Adrenal gland (tissue), 9 donors: ENCODE measurements at regions not wholly inside any gene's neighbourhood (a gene's known extent, or its start where the extent isn't known, plus 50 kb on each side); places are given as distances from the start of the nearest gene placed in this dataset.

ENCODE experiments used
- DNase-seq, 7 donors: peaks; one replicate each; pipeline ENCODE4 v3.0.0-alpha.2; 2019 to 2020
- H3K27ac ChIP-seq, 5 donors: fragments of 200-600 bp; sonication (generic) in 4 of 5; 1 replicate in 3 of 5; 2 replicates in 2 of 5; pipeline versions ENCODE4 v1.5.1 to v1.8.0; 2016 to 2020; ENCODE audit warnings: mild to moderate bottlenecking in 1 of 5
- H3K27me3 ChIP-seq: fragments of 200-600 bp; 2 replicates; pipeline ENCODE4 v1.8.0; 2021
- H3K36me3 ChIP-seq, 2 donors: fragments of 200-600 bp; replicated peaks in 1 of 2; 1 replicate in 1 of 2; 2 replicates in 1 of 2; pipeline versions ENCODE4 v1.5.1 to v1.8.0; 2018 to 2022
- H3K4me1 ChIP-seq, 2 donors: fragments of 200-600 bp; replicated peaks in 1 of 2; 1 replicate in 1 of 2; 2 replicates in 1 of 2; pipeline versions ENCODE4 v1.5.1 to v1.8.0; 2018 to 2021
- H3K4me3 ChIP-seq, 4 donors: fragments of 200-600 bp; sonication (generic) in 3 of 4; one replicate each; pipeline ENCODE4 v1.5.1; 2016 to 2018
- H3K9me3 ChIP-seq, 3 donors: fragments of 200-600 bp; sonication (generic) in 1 of 3; replicated peaks in 1 of 3; 1 replicate in 2 of 3; 2 replicates in 1 of 3; pipeline versions ENCODE4 v1.5.1 to v1.8.0; 2016 to 2021
- POLR2A ChIP-seq, 2 donors: fragments of 450-650 bp; IDR thresholded peaks; one replicate each; pipeline ENCODE4 v1.6.1; 2017; ENCODE audit warnings: antibody characterized with exemption in 2 of 2, mild to moderate bottlenecking in 2 of 2, moderate library complexity in 1 of 2
- WGBS, 4 donors: extraction: QIAGEN DNeasy Blood & Tissue Kit in 2 of 4; methylation state at CpG; one replicate each; pipeline versions ENCODE4 v1.1.5 to v1.1.7; 2013 to 2017; 5-methylcytosine and 5-hydroxymethylcytosine counted together
- intact Hi-C, 2 donors: fragments of 100-400 bp; cut with DNase I; formaldehyde crosslinking; loops; one replicate each; pipeline versions ENCODE4 v1.14.1 to v1.15.0; 2022 to 2023
- TF ChIP-seq, protein P1 (sequence below), 6 experiments: fragments of 450-650 bp in 4 of 6; fragments of 200-600 bp in 2 of 6; sonication (generic) in 1 of 6; IDR thresholded peaks; 1 replicate in 5 of 6; 2 replicates in 1 of 6; pipeline versions ENCODE4 v1.5.1 to v1.8.0; 2016 to 2021; ENCODE audit warnings: antibody characterized with exemption in 6 of 6, mild to moderate bottlenecking in 2 of 6, moderate library complexity in 1 of 6
- donor health status: healthy with polysubstance abuse.
- donor health status: Bipolar disorder and iron deficiency.
- donor health status: DM: yes; HTN: yes; CAD: no.
- donor health status: DM: no; HTN: no; CAD: no.
- donor health status: DM: no; HTN: no; CAD: no.

DNA sequence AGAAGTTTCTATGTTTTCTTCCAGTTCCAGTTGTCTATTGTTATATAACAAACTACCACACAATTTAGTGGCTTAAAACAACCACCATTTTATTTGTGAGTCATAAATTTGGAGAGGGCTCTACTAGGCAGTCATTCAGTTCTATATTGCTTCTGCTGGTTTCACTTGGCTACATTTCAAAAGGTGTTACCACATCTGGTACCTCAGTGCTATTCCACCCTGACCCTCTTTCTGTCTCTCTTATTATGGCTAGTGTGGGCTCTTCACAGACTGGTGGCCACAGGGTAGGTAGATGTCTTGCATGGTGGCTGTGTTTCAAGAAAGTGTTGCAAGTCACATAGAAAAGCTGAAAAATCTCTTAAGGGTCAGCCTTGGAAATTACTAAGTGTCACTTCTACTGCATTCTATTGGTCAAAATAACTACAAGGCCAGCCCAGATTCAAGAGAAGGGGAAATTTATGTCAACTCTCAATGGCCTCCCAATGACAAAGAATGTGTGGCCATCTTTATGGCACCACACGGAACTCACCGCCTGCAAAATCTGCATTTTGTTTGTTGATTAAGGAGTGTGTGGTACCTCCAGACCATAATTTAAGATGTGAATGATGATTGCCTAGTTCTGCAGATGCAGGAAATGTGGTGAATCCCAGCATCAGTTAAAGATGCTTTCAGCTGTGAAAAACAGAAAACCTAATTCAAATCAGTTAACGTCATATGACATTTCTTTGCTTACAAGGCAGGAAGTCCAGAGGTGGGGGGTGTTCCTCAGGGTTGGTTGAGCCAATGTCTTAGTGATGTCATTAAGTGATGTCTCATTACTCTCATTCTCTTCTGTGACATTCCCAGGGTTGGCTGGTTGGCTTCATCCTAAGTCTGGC, 105.8 kb upstream of the RASGRP1 start:
- Histone ChIP-seq H3K4me3 (no peak overlapping the region), H3K9me3 (no peaks in the 10 kb centered on the region), H3K27me3 (no peaks in the 10 kb centered on the region), H3K36me3 (no peaks in the 10 kb centered on the region), H3K4me1 (no peaks in the 10 kb centered on the region), H3K27ac (no peak overlapping the region)
- intact Hi-C loops: loop anchor here in 1 of 2 donors (10.0 kb wide), 1 partner anchor 106 kb away; the partner anchor contains the start of gene RASGRP1
- no peak for DNase-seq
- TF ChIP-seq, protein P1, sequence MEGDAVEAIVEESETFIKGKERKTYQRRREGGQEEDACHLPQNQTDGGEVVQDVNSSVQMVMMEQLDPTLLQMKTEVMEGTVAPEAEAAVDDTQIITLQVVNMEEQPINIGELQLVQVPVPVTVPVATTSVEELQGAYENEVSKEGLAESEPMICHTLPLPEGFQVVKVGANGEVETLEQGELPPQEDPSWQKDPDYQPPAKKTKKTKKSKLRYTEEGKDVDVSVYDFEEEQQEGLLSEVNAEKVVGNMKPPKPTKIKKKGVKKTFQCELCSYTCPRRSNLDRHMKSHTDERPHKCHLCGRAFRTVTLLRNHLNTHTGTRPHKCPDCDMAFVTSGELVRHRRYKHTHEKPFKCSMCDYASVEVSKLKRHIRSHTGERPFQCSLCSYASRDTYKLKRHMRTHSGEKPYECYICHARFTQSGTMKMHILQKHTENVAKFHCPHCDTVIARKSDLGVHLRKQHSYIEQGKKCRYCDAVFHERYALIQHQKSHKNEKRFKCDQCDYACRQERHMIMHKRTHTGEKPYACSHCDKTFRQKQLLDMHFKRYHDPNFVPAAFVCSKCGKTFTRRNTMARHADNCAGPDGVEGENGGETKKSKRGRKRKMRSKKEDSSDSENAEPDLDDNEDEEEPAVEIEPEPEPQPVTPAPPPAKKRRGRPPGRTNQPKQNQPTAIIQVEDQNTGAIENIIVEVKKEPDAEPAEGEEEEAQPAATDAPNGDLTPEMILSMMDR (IDR thresholded peaks at IDR 0.05): no peak
- WGBS, 4 donors: 82 to 91% (median 86%) methylated on average over 3 of the region's 3 CpGs

DNA sequence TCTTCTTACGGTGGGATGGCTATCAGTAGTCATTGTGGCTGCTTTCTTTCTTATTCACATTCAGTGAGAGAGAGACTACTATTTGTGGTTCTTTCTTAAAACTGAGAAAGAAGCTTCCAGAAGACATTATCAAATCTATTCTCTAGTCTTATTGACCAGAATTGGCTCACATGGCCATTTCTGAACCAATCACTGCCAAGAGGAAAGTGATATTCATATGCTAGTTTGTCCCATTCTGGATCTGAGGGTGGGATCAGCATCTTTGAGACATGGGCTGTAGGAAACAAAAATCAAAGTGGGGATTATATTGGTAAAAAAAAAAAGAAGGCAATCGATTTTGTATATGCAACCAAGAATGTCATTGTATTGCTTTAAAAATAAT, 106.4 kb upstream of the RASGRP1 start:
- intact Hi-C loops: loop anchor here in 1 of 2 donors (10.0 kb wide), 1 partner anchor 106 kb away; the partner anchor contains the start of gene RASGRP1

DNA sequence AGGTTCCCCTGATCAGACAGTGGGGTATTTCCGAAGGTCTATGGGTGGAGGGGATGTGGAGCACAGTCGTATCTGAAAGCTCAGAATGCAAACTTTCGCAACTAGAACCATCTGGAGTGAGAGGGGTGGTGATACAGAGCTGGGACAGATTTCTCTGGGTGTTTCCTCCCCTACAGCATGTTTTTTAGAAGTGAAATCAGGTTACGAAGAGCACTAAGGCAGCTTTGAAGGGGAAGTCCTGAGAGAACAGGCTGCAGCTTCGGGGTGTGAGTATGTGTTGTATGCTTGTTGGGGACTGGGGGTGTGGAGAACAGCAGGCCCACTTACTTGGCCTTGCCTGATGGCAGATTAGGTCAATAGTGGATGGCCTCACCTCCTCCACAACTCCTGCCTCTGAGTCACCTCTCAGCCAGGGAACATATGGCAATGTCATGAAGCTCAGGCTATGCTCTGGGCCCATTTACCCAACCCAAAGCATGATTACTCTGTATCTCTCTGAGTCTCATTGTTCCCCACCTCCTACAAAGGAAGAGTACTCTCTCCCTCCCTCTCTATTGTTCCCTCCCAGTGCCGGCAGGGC, 107.2 kb upstream of the RASGRP1 start:
- Histone ChIP-seq H3K9me3 (no peaks in the 10 kb centered on the region), H3K36me3 (no peaks in the 10 kb centered on the region), H3K27ac (no peak overlapping the region), H3K27me3 (no peaks in the 10 kb centered on the region), H3K4me3 (no peak overlapping the region), H3K4me1 (no peaks in the 10 kb centered on the region)
- intact Hi-C loops: loop anchor here in 1 of 2 donors (10.0 kb wide), 1 partner anchor 107 kb away; the partner anchor contains the start of gene RASGRP1
- no peak for TF ChIP-seq POLR2A (IDR thresholded peaks at IDR 0.05)
- TF ChIP-seq, protein P1 (IDR thresholded peaks at IDR 0.05): no peak
- 75 to 84% (median 80%) methylated on average over 6 of the region's 6 CpGs for WGBS, 4 donors
- DNase-seq: no peak

More for the DNA sequence above, 106.4 kb upstream of the RASGRP1 start:
- Histone ChIP-seq H3K27me3 (no peaks in the 10 kb centered on the region), H3K4me1 (no peaks in the 10 kb centered on the region), H3K36me3 (no peaks in the 10 kb centered on the region), H3K27ac (no peak overlapping the region), H3K9me3 (no peaks in the 10 kb centered on the region), H3K4me3 (no peak overlapping the region)
- no peak for TF ChIP-seq POLR2A (IDR thresholded peaks at IDR 0.05)
- TF ChIP-seq, protein P1 (IDR thresholded peaks at IDR 0.05): no peak
- WGBS, 4 donors: 81 to 90% (median 90%) methylated on average over 2 of the region's 2 CpGs
- no peak for DNase-seq

DNA sequence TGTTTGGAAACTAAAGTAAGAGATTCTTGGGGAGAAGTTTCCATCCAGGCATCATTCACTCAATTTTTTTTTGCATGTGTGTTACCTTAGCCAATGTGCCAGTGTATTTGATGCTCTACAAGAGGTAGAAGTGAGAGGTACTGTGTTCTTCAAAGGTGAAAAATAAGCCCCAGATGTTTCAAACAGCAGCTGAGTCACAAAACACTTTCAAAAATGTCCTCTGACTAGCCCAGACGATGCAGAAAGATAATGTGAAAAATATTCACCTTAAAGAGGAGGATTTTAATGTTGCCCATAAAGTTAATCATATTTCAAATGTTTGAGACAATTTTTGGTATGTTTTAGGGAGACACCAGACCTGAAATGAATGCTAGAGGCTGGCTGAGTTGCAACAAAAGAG, 107.7 kb upstream of the RASGRP1 start:
- Histone ChIP-seq H3K9me3 (no peaks in the 10 kb centered on the region), H3K27ac (no peak overlapping the region), H3K4me1 (no peaks in the 10 kb centered on the region), H3K36me3 (no peaks in the 10 kb centered on the region), H3K4me3 (no peak overlapping the region), H3K27me3 (no peaks in the 10 kb centered on the region)
- intact Hi-C loops: loop anchor here in 1 of 2 donors (10.0 kb wide), 1 partner anchor 107 kb away; the partner anchor contains the start of gene RASGRP1
- DNase-seq: no peak
- WGBS, 4 donors: 59 to 78% (median 70%) methylated on average over 1 of the region's 1 CpG
- TF ChIP-seq POLR2A (IDR thresholded peaks at IDR 0.05): no peak
- TF ChIP-seq, protein P1 (IDR thresholded peaks at IDR 0.05): no peak
